GM12872 (cell line): ENCODE measurements at regions not wholly inside any gene's neighbourhood (a gene's known extent, or its start where the extent isn't known, plus 50 kb on each side); places are given as distances from the start of the nearest gene placed in this dataset.

Experiments used
- TF ChIP-seq, protein P1 (sequence below): IDR thresholded peaks from 3 replicates; pipeline ENCODE4 v1.5.1; 2011; ENCODE audit warnings: low read depth, mild to moderate bottlenecking, low read length, moderate library complexity; ENCODE audit not compliant: insufficient read depth

DNA sequence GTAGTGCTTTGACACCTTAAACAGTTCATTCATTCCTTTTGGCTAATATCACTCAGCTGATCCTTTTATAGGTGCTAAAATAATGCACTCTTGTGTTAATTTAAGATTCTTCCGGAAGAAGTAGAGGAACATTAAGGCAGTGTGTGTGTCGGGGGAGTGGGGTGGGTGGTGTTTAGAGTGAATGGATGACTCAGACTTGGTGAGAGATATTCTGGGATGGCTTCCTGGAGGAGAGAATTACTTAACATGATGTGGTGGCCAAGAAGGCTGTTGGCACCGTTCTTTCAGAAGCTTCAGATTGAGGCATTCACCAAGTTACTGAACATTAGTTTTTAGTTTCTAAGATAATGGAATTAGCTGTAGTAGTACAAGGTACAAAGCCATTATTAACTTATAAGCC lies 125.6 kb upstream of the ROPN1 start:
- TF ChIP-seq, protein P1, sequence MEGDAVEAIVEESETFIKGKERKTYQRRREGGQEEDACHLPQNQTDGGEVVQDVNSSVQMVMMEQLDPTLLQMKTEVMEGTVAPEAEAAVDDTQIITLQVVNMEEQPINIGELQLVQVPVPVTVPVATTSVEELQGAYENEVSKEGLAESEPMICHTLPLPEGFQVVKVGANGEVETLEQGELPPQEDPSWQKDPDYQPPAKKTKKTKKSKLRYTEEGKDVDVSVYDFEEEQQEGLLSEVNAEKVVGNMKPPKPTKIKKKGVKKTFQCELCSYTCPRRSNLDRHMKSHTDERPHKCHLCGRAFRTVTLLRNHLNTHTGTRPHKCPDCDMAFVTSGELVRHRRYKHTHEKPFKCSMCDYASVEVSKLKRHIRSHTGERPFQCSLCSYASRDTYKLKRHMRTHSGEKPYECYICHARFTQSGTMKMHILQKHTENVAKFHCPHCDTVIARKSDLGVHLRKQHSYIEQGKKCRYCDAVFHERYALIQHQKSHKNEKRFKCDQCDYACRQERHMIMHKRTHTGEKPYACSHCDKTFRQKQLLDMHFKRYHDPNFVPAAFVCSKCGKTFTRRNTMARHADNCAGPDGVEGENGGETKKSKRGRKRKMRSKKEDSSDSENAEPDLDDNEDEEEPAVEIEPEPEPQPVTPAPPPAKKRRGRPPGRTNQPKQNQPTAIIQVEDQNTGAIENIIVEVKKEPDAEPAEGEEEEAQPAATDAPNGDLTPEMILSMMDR: no peak

DNA sequence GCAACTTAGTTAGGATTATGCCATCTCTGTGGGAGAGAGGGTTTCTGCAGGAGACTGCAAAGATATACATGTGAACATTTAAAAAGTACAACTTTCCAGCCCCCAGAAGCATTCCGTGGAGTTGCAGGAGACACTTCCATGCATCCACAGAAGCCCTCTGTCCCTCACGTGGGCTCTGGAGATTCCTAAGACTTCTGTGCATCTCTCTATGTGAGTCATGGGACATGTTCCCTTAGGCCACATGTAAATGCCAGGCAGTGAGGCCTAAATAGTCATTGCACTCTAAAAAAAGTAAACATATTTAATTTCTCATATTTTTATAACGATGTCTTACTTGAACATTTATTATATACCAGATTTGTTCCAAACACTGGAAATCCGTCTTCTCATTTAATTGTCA lies 126.5 kb upstream of the ROPN1 start:
- TF ChIP-seq, protein P1: no peak

DNA sequence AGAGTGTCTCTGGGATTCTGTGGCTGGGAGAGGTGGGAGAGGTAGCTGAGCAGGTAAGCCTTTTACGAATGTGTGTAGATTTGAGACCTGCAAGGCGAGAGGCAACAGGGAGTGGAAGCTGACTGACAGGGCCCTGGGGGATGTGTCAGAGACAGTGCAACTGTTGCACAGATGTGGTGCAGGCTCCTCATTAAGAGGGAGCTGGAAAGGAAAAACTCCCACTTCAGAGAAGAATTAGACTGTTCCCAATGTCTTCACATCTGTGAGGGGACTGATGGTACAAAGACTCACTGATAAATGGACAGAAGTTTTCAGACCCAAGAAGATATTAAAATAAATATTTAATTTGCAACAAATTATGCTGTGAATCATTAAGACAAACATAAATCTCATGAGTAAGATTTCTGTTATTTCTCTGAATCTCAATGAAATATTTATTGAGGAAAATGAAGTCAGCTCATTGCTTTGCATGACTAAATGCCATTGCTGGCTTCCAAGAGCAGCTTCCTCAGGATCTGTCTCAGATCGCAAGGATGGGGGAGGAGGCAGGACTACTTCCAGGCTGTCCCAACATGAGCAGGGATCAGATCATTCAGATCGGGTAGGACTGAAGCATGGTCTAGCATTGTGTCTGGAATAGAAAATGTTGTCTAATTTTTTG lies 127.3 kb upstream of the ROPN1 start:
- TF ChIP-seq, protein P1: no peak

DNA sequence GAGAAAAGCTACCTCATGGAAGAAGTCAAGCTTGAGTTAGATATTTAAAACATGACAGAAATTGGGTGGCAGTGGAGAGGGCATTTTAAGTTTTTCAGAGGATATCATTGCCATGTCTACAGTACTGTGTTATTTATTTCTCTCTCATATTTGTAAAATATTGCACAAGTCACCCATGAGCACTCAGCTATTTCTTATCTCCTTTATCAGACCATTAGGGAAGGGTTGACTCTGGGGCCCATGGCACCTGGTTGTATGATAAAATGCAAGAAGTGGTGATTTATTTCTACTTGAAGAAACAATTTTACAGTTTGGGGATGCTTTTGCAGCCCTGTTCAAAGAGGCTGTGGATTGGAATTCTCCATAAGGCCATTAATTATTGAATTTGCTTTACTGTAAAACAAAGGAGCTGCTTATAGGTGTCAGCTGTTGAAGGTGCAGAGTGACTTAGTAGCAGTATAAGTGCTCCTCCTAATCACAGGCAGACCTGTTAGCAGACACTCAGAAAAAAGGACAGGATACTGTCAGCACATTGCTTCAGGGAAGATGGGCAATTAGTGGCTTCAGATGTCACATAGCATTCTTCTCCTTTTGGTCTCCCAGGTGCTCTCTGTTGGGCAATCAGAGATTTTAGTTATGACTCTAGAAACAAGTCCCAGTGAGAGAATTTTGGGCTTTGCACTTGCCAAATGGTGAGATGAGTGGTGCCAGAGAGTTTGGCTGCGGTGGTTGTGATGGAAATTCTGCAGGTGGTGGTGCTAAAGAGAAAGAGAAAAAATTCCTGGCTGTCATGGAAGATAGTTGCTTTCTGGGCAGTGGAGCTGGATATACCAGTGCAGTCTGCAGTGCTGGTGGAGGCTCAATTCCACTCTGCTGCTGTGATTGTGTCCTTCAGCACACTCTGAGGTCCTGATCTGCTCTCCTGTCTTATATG lies 129.7 kb upstream of the ROPN1 start:
- TF ChIP-seq, protein P1: no peak

DNA sequence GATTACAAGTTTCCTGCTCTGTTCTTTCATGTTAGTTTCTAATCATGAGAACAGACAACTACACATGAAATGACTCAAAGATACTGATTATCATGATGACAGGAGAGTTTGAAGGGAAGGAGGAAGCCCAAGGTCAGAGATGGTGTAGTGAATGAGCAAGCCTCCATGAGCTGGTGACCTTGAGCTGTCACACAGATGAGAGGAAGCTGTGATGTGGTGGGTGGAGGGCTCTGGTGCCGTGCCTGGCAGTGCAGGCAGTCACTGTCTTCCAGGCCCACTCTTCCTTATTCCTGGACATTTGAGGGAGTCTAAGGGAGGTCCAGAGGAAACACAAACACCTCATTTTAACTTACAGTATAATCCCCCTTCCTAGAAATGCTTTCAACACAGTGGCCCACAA lies 133.4 kb upstream of the ROPN1 start:
- TF ChIP-seq, protein P1: no peak

DNA sequence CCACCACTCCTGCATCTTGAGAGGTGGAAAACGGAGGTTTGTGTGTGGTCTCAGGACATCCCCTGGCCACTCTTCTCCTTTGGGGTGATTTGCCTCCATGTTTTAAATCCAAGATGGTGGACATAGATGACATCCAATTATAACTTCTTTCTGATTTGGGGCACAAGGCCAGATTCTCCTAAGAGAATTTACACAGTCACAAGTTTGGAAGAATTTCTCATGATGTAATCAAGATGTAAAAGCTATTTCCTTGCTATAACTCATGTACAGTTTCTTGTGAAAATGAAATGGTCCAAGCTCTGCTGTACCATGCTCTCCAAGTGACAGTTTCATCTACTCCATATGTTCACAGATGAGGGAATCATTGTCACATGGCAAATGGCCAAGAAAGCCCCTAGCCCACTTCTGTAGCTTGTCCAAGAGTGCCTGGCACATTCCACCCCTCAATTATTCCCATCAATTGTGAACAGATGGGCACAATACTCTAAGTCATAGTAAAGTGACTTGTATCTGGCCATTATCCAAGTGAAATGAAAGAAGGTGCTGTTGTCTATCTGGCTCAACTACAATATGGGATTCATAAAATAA lies 134.6 kb upstream of the ROPN1 start:
- TF ChIP-seq, protein P1: no peak

DNA sequence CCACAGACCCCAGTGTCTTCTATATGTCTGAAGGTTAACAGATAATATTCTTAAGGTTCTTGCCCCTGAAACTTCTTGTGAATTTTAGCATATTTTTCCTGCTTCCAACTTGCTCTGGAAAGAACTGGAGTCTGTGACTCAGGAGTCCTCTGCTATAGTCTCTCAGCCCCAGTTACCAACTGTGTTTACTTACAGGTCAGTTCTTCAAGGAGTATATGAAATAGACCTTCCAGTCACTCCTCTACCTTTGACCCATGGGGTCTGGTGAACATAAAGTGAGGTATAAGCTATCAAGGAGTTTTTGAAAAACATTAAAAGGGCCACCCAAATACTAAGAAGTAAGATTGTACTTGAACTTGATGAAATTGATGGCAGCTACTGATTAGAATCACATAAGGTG lies 139.2 kb upstream of the ROPN1 start:
- TF ChIP-seq, protein P1: no peak
